WI38 (cell line): ENCODE measurements at regions not wholly inside any gene's neighbourhood (a gene's known extent, or its start where the extent isn't known, plus 50 kb on each side); places are given as distances from the start of the nearest gene placed in this dataset.

Source experiments
- H3K4me3 ChIP-seq: 2 replicates; pipeline ENCODE4 v1.5.1; 2011; ENCODE audit warnings: low read depth, mild to moderate bottlenecking, control low read depth, low read length
- TF ChIP-seq, protein P1 (sequence below): IDR thresholded peaks from 2 replicates; pipeline ENCODE4 v1.5.1; 2012; ENCODE audit warnings: low read depth, mild to moderate bottlenecking, control low read depth, low read length

DNA sequence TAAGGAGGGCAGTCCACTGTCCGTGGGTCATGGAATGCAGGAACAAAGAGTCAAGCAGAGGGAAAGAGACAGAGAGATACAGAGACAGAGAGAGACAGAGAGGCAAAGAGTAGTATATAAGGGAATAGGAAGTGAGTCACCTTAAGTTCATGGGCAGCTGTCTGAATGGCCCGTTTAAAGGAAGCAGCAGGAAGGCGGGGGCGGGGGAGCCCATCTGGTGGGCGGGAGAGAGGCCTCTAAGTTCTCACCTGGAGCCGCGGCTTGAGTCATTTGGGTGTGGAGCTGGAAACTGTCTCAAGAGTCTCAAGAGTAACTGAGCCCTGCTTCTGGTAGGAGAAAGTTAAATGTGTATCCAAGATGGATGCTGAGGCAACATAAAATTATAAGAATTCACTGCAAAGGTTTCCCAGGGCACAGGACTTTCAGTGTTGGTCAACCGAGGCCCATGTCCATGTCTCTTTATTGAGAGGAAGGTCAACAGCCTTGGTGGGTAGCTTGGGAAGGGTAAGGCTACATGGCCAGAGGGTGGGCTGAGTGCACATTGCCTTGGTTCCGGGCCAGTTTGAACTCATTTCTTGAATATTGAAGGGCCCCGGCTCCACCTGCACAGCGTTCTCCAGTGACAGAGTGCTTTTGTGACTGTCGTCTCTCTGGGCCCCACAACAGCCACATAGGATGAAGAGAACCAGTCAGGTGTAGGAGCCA lies 85.5 kb upstream of the CACUL1 start:
- H3K4me3 ChIP-seq = no peak overlapping the region
- TF ChIP-seq, protein P1, sequence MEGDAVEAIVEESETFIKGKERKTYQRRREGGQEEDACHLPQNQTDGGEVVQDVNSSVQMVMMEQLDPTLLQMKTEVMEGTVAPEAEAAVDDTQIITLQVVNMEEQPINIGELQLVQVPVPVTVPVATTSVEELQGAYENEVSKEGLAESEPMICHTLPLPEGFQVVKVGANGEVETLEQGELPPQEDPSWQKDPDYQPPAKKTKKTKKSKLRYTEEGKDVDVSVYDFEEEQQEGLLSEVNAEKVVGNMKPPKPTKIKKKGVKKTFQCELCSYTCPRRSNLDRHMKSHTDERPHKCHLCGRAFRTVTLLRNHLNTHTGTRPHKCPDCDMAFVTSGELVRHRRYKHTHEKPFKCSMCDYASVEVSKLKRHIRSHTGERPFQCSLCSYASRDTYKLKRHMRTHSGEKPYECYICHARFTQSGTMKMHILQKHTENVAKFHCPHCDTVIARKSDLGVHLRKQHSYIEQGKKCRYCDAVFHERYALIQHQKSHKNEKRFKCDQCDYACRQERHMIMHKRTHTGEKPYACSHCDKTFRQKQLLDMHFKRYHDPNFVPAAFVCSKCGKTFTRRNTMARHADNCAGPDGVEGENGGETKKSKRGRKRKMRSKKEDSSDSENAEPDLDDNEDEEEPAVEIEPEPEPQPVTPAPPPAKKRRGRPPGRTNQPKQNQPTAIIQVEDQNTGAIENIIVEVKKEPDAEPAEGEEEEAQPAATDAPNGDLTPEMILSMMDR = no peak

DNA sequence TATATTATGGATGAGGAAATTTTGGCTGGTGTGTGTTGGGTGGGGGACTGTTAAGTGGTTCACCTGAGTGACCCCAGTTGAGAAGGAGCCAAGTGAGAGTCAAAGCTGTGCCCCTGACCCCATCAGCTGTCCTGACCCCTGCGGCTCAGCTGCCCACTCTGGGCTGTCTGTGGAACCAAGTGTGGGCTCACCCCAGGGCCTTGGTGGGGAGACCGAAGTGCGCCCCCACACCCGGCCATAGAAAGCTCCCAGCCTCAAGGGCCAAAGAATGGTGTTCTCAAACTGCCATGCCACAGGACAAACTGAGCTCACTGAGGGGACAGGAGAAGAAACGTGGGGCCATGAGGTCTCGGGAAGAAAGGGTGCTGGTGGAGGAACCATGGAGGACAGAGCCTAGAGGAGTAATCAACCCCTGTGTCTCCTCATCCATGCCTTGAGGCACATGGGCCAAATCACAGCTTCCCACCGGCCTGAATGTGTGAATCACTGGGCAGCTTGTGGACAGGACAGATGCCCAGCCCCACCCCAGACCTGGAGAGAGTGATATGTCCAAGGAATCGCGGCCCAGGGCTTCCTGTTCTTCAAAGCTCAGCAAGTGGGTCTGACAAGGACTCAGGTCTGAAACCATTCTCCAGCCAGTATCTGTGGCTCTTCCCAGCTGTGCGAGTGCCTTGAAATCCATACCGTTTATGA lies 86.2 kb upstream of the CACUL1 start:
- H3K4me3 ChIP-seq = no peak overlapping the region
- TF ChIP-seq, protein P1 = no peak

DNA sequence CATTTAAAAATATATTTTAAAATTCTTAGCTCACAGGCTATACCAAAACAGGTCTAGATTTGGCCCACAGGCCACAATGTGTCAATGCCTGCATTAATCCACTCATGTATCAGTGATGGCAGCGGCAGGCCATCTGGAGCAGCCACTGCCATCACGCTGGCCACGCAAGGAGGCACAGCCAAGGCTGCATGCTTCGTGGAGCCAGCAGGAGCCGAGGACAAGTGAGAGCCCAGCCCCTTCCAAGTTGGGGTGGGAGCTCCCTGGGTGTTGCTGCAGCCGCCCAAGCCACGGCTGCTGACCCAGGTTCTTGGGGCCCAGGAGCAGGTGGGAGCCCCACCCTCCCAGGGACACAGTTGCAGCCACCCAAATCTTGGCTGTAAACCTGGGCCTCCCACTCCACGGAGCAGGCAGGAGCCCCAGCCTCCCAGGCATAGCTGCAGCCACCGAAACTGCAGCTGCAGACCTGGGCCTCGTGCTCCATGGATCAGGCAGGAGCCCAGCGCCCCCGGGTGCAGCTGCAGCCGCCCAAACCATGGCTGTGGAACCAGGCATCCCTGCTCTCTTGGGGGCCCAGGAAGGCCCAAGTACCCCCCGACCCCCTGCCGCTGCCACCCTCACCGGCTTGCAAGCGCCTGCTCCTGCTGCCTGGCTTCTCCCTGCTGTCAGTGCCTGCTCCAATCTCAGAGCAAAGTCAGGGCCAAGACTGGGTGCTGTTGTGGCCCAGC lies 87.3 kb upstream of the CACUL1 start:
- TF ChIP-seq, protein P1 = no peak

DNA sequence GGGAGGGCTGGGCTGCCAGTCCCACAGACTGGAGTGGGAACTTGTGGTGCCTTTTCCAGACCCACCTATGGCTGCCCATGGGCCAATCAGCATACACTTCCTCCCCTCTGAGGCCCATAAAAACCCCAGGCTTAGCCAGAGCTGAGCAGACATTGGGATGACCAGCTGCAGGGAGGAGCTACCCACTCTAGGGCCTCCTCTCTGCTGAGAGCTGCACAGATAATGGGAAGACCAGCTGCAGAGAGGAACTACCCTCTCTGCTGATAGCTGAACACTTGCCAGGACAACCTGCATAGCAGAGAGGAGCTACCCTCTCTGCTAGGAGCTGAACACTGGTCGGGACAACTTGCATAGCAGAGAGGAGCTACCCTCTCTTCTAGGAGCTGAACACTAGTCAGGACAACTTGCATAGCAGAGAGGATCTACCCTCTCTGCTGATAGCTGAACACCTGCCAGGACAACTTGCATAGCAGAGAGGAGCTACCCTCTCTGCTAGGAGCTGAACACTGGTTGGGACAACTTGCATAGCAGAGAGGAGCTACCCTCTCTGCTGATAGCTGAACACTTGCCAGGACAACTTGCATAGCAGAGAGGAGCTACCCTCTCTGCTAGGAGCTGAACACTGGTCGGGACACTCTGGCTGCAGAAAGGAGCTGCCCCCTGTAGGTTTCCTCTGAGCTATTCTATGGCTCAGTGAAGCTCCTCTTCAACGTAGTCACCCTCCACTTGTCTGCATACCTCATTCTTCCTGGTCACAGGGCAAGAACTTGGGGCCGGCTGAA lies 88.3 kb upstream of the CACUL1 start:
- no peak overlapping the region for H3K4me3 ChIP-seq
- TF ChIP-seq, protein P1 = no peak

More for the DNA sequence above, 87.3 kb upstream of the CACUL1 start:
- no peak overlapping the region for H3K4me3 ChIP-seq

DNA sequence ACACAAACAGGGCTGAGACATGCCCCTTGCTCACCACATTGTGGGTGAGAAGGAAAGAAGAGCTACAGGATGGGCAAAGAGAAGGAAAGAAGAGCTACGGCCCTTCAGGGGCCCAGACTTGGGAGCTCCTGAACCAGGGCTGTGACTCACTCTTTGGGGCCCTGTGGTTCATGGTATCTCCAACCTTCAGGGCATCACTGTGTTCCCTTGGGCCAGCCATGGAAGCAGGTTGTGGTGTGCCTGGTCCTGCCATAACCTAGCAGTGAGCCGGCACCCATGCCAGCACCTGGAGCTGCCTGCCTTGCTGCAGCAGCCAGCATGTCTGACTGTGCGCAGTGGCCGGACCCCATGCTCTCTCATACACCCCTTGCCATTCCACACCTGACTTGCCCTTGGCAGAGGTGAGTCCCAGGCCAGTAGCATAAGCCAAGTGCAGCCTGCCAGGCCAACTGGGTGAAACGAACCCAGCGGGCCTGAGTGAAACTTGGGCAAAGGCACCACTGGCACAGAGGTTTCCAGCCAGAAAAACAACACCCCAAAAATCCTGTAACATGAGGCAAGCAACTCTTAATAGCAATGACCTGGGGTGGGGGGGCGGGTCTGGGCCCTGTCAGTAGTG lies 89.0 kb upstream of the CACUL1 start:
- no peak overlapping the region for H3K4me3 ChIP-seq
- TF ChIP-seq, protein P1 = no peak

DNA sequence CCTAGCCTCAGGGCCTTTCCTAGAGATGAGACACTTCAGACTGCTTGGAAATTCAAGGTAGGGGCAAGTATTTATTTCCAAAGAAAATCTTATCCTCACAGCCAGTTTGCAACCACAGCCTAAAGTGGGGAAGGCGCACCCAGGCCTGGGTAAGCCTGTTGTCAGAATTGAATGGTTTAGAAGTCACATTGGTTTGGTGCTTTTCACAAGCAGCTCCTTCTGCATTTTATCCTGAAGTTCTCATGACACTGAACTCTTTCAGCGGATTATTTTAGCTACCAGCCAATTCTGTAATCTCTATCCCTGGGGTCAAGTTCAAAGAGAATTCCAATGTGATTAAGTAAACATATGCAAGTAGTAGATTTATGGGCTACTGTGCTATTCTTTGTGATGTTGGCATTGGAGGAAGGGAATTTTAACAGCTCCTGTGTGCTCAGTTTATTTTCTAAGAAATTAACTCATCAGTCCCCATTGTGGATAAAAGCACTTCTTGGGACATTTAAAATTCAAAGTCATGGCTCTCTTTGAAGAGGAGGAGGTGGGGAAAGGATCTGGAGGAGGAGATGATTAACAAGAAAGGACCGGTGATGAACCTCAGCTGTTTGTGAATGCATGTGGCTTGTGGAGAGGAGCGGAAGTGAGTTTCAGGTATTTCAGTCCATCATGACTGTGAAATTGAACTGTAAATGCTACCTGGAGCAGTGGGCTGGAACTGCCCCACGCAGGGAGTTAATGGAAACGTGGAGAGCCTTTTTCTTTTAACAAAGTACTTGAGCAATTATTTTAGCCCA lies 90.2 kb upstream of the CACUL1 start:
- no peak overlapping the region for H3K4me3 ChIP-seq
- TF ChIP-seq, protein P1 = no peak
